HepG2 (cell line): ENCODE measurements at regions not wholly inside any gene's neighbourhood (a gene's known extent, or its start where the extent isn't known, plus 50 kb on each side); places are given as distances from the start of the nearest gene placed in this dataset.

Source experiments
- ATF7-NPFF ChIP-seq: sonication (generic); formaldehyde crosslinking; IDR thresholded peaks from 2 replicates; pipeline ENCODE4 v1.8.1; 2023; ENCODE audit warnings: mild to moderate bottlenecking, low read depth, missing genetic modification reagents, moderate library complexity
- POLR2AphosphoS5 ChIP-seq: IDR thresholded peaks from 2 replicates; pipeline ENCODE4 v1.6.1; 2012; ENCODE audit warnings: low read depth, low read length
- ZHX1 ChIP-seq: sonication (generic); formaldehyde crosslinking; IDR thresholded peaks from 2 replicates; pipeline ENCODE4 v1.8.1; 2022; ENCODE audit warnings: low read depth, mild to moderate bottlenecking, missing genetic modification reagents

GRCh38 chr2:100655446-100655845 is 92.7 kb downstream of the PDCL3 start:
- TF ChIP-seq POLR2AphosphoS5 = no peak
- no peak for TF ChIP-seq ATF7-NPFF (CRISPR knock-in tag)
- no peak for TF ChIP-seq ZHX1 (CRISPR knock-in tag)
